Fibroblast of skin of abdomen (primary cell): ENCODE measurements at regions not wholly inside any gene's neighbourhood (a gene's known extent, or its start where the extent isn't known, plus 50 kb on each side); places are given as distances from the start of the nearest gene placed in this dataset.
"Not testable (repeated sequence)": the region's sequence is repeated elsewhere in the genome, so short reads cannot be mapped to it uniquely, and the experiment has no call there.

Source experiments
- DNase-seq: peaks from one replicate; pipeline ENCODE4 v3.0.0-alpha.2; 2013

DNA sequence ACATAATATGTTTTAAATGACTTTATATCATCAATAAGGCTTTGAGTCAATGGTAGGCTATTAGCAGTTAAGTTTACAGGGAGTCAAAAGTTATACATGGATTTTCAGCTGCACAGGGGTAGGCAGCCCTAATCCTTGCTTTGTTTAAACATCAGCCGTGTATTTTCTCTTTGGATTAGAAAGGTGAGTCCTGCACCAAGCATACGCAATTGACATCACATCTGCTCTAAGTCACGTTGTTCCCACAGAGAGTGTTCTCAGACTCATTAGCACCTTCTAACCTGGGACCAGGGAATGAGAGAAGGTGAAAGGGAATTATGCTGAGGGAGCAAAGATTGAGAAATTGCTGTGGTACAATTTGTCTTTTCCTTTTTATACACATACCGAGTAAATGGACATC is 148.6 kb upstream of the ZNF804B start:
- no peak for DNase-seq

GRCh38 chr7:88600695-88601094 is 158.8 kb upstream of the ZNF804B start:
- no peak for DNase-seq

DNA sequence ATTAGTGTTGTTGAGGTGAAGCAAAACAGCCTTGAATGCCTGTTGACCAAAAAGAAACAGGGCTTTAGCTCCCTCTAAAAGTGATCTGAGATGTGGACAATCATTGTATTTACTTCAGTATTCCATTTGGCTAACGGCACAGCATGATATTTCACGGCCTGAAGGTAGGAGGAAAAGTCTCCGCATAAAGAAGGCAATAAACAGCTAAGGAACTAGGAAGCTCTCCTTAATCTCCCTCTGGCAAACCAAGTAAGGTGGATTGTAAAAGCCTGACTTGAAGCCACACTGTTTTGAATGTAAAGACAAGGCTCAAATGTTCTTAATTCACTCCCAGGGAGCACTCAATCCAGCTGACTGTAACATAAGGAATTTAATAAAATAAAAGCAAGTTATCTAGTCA is 160.0 kb upstream of the ZNF804B start:
- no peak for DNase-seq

DNA sequence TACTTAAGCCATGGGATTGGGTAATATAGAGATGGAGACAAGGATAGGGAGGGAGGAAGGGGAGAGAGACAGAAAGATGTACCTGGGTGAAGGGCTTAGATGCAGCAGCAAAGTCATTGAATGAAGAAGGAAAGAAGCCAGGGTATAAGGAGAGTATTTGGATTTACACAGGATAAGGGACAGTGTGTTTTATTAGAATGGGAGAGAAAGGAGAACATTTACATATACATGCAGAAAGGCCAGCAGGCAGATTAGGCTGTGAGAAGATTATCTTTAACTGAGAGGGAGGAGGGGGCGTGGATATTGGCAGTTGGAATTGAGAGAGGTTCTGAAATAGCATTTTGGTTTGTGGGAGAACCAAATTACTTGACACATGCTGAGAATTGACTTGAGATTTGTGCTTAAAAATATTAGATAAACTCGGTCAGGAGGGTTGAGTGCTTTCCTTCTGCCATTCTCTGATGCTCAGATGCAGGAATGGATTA is 161.5 kb upstream of the ZNF804B start:
- DNase-seq = no peak

GRCh38 chr7:88590963-88591362 is 168.5 kb upstream of the ZNF804B start:
- no peak for DNase-seq

- DNase-seq = no peak
These were observed 169.6 kb upstream of the ZNF804B start for GRCh38 chr7:88589927-88590326.

DNA sequence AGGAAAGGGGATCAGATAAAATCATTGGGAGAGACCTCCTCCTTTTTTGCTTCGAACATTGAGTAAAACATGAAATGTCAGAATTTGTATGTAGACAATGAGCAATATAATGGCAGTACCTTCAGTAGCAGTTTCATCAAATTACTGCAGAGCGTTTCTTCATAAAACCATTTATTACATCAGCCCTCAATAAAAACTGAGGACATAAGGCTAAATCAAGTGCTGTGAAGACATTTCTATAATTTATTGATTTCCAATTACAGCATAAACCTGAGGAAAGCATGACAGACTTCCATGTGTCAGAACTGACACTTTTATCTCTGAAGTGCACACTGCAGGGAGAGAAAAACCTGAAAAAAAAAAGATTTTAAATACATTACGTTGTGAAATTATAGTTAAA is 172.6 kb upstream of the ZNF804B start:
- no peak for DNase-seq

- DNase-seq = no peak
These were observed 173.3 kb upstream of the ZNF804B start for GRCh38 chr7:88586219-88586618.

- DNase-seq = no peak
These were observed 182.8 kb upstream of the ZNF804B start for GRCh38 chr7:88576720-88577119.

- no peak for DNase-seq
These were observed 193.3 kb upstream of the ZNF804B start for GRCh38 chr7:88566162-88566729.

DNA sequence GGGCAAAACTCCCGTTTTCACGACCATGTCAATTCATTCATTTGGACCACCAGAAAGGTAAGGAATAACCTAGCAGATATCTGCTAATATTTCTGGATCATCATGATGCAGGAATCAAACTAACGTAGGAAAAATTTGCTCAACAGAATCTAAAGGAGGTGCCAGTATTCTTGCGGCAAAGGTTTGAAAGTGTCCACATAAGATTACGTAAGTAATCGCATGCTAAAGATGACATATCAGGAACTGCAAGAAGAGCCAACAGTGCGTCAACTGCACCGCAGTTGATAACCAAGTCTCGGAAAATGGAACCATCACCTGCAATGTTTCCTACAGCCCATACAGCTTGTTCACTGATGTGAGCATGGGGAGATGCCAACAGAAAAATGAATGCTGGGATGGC is 194.1 kb upstream of the ZNF804B start:
- no peak for DNase-seq

GRCh38 chr7:88556441-88556840 is 203.1 kb upstream of the ZNF804B start:
- DNase-seq = not testable (repeated sequence)

DNA sequence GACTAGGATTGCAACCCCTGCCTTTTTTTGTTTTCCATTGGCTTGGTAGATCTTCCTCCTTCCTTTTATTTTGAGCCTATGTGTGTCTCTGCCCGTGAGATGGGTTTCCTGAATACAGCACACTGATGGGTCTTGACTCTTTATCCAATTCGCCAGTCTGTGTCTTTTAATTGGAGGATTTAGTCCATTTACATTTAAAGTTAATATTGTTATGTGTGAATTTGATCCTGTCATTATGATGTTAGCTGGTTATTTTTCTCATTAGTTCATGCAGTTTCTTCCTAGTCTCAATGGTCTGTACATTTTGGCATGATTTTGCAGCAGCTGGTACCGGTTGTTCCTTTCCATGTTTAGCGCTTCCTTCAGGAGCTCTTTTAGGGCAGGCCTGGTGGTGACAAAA is 204.7 kb upstream of the ZNF804B start:
- not testable (repeated sequence) for DNase-seq

- DNase-seq = no peak
These were observed 211.1 kb upstream of the ZNF804B start for GRCh38 chr7:88548399-88548798.

GRCh38 chr7:88546808-88547207 is 212.7 kb upstream of the ZNF804B start:
- DNase-seq = peak; percentile 4

- DNase-seq = no peak
These were observed 213.8 kb upstream of the ZNF804B start for GRCh38 chr7:88545663-88546062.

- no peak for DNase-seq
These were observed 219.5 kb upstream of the ZNF804B start for GRCh38 chr7:88540012-88540411.

DNA sequence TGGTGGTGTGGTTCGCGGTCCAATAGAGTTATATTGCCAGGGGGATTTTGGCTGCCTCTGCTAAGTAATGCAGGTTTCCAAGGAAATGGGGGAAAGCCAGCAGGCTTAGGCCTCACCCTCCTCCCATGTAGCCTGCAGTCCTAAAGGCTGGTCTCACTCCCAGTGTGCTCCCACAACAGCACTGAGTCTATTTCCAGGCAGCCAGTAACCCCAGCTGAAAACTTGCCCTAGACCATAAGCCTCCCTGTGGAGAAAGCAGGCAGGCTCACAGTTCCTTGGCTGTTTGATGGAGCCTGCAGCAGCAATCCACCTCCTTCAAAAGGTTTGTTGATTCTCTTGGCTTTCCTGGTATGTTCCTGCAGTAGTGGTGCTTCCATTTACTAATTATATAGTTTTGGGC is 220.0 kb upstream of the ZNF804B start:
- no peak for DNase-seq

DNA sequence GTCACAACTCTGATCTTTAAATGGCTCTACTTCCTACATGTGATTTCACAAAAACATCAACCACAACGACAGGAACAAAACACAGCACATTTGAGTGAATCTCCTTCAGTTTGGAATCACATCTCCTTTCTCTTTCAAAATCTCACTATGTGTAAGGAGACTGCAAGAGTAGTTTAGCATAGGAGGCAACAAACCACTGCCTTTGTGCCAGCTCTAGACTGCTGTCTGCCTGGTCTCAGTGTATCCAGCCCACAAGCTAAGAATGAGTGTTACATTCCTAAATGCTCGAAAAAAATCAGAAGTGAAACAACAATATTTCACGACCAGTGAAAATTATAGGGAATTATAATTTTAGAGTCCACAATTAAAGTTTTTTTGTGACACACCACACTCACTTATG is 217.0 kb upstream of the STEAP4 start:
- DNase-seq = no peak

GRCh38 chr7:88522771-88523293 is 216.1 kb upstream of the STEAP4 start:
- no peak for DNase-seq

DNA sequence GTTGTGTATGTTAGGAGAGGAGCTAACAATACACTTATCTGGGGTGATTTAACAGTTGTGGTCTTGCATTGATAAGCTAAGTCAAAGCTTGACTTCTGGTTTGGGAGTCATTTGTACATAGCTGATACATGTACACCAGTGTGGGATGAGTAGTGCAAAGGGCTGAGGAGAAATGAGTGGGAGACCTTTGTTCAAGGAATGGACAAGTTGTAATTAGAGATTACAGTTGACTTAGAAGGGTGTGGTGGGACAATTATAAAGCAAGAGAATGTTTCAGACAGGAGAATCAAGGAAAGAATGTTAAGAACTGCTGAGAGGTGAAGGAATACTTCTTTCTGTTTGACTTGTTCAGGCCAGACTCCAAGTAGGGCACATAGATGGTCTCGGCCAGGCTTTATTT is 209.7 kb upstream of the STEAP4 start:
- DNase-seq = no peak

GRCh38 chr7:88515301-88515700 is 208.6 kb upstream of the STEAP4 start:
- no peak for DNase-seq

- no peak for DNase-seq
These were observed 202.6 kb upstream of the STEAP4 start for GRCh38 chr7:88509341-88509740.

- peak; percentile 58 for DNase-seq
These were observed 193.4 kb upstream of the STEAP4 start for GRCh38 chr7:88500131-88500530.
